G401.6 (cell line): ENCODE measurements at regions not wholly inside any gene's neighbourhood (a gene's known extent, or its start where the extent isn't known, plus 50 kb on each side); places are given as distances from the start of the nearest gene placed in this dataset.

Experiments used
- FAIRE-seq: peaks from 2 replicates; lab custom pipeline; 2012; peaks lifted over from hg19 to GRCh38; lab: Jason Lieb, UNC

GRCh38 chr4:137630252-137630651 lies 98.0 kb upstream of the PCDH18 start:
- no peak for FAIRE-seq

- no peak for FAIRE-seq
Observed at GRCh38 chr4:137627739-137628460, 95.6 kb upstream of the PCDH18 start.

- FAIRE-seq: no peak
Observed at GRCh38 chr4:137626942-137627738, 94.8 kb upstream of the PCDH18 start.

- no peak for FAIRE-seq
Observed at GRCh38 chr4:137623013-137623412, 90.7 kb upstream of the PCDH18 start.

GRCh38 chr4:137621056-137621455 lies 88.8 kb upstream of the PCDH18 start:
- no peak for FAIRE-seq

- FAIRE-seq: no peak
Observed at GRCh38 chr4:137614491-137614890, 82.2 kb upstream of the PCDH18 start.

GRCh38 chr4:137611998-137612700 lies 79.9 kb upstream of the PCDH18 start:
- FAIRE-seq: no peak

GRCh38 chr4:137610960-137611359 lies 78.7 kb upstream of the PCDH18 start:
- FAIRE-seq: no peak

GRCh38 chr4:137609718-137610430 lies 77.6 kb upstream of the PCDH18 start:
- no peak for FAIRE-seq

- FAIRE-seq: no peak
Observed at GRCh38 chr4:137608085-137608484, 75.8 kb upstream of the PCDH18 start.

- no peak for FAIRE-seq
Observed at GRCh38 chr4:137602436-137602835, 70.1 kb upstream of the PCDH18 start.

GRCh38 chr4:137601934-137602333 lies 69.6 kb upstream of the PCDH18 start:
- no peak for FAIRE-seq

GRCh38 chr4:137599734-137600133 lies 67.4 kb upstream of the PCDH18 start:
- FAIRE-seq: no peak

GRCh38 chr4:137597752-137598430 lies 65.6 kb upstream of the PCDH18 start:
- no peak for FAIRE-seq

GRCh38 chr4:137587796-137588195 lies 55.5 kb upstream of the PCDH18 start:
- no peak for FAIRE-seq

- no peak for FAIRE-seq
Observed at GRCh38 chr4:137583671-137584070, 51.4 kb upstream of the PCDH18 start.
